SJCRH30 (cell line): ENCODE measurements at regions not wholly inside any gene's neighbourhood (a gene's known extent, or its start where the extent isn't known, plus 50 kb on each side); places are given as distances from the start of the nearest gene placed in this dataset.
A peak's percentile ranks its signal among the peaks of the same experiment; 100 is the strongest.

Experiments
- DNase-seq, 2 experiments: peaks; one replicate each; pipeline ENCODE4 v3.0.0-alpha.2; 2015 to 2020
- H3K27ac ChIP-seq: fragments of 250-450 bp; sonication (Bioruptor Pico); 2 replicates; pipeline ENCODE4 v1.5.1; 2020; ENCODE audit warnings: mild to moderate bottlenecking, moderate library complexity
- H3K27me3 ChIP-seq: fragments of 250-450 bp; sonication (Bioruptor Pico); 2 replicates; pipeline ENCODE4 v1.5.1; 2020; ENCODE audit warnings: mild to moderate bottlenecking, moderate library complexity
- H3K36me3 ChIP-seq: fragments of 250-450 bp; sonication (Bioruptor Pico); 2 replicates; pipeline ENCODE4 v1.5.1; 2020; ENCODE audit warnings: mild to moderate bottlenecking, moderate library complexity
- H3K4me1 ChIP-seq: fragments of 250-450 bp; sonication (Bioruptor Pico); 2 replicates; pipeline ENCODE4 v1.5.1; 2020; ENCODE audit warnings: mild to moderate bottlenecking, moderate library complexity
- H3K4me3 ChIP-seq: fragments of 250-450 bp; sonication (Bioruptor Pico); 2 replicates; pipeline ENCODE4 v1.5.1; 2020; ENCODE audit warnings: mild to moderate bottlenecking, moderate library complexity
- H3K9me3 ChIP-seq: fragments of 250-450 bp; sonication (Bioruptor Pico); replicated peaks from 2 replicates; pipeline ENCODE4 v1.5.1; 2020; ENCODE audit warnings: mild to moderate bottlenecking, moderate library complexity

- Histone ChIP-seq H3K4me1 (peaks cover 30% of the 10 kb centered on the region), H3K36me3 (no peaks in the 10 kb centered on the region), H3K27me3 (no peaks in the 10 kb centered on the region), H3K27ac (peak overlapping the region; percentile 90), H3K4me3 (no peak overlapping the region), H3K9me3 (no peaks in the 10 kb centered on the region; the same call in 1 of the 2 replicates)
- DNase-seq = peak; percentile 46 to 89
Observed at GRCh38 chr16:64304396-64304795, 817.5 kb downstream of the CDH11 start.

DNA sequence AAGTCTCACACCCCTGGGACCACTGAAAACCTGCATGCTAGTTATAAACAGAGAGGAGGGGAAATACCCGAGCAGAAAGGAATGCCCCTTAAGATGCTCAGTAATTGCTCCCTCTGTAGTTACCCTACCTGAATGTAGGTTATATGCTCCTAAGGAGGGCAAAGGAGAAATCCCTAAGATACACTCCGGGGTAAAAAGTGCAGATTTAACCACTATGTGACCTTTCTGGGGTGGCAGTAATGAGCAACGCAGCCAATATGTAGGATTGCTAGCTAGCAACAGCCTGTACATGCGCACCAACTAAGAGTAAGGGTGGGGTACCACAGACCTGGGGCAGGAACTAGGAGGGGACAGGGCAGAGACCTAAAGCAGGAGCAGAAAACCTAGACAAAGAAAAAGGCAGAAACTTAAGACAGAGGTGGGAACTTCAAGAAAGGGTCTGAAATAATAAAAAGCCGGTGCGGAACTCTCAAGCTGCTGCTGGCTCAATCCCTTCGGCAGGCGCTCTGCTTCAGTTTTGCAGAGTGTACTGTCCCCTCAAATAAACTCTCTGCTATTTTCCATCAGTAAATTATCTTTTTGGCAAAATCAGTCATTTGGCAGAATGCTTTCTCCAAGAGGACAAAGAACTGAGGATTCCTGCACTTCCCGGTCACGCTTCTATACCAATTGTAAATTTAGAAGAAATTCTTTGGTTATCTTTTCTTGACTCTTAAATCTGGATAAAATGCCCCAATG lies 823.8 kb downstream of the CDH11 start:
- Histone ChIP-seq H3K27me3 (no peaks in the 10 kb centered on the region), H3K9me3 (no peaks in the 10 kb centered on the region), H3K36me3 (no peaks in the 10 kb centered on the region), H3K27ac (no peak overlapping the region), H3K4me3 (no peak overlapping the region), H3K4me1 (peaks cover 3% of the 10 kb centered on the region)
- DNase-seq = no peak

DNA sequence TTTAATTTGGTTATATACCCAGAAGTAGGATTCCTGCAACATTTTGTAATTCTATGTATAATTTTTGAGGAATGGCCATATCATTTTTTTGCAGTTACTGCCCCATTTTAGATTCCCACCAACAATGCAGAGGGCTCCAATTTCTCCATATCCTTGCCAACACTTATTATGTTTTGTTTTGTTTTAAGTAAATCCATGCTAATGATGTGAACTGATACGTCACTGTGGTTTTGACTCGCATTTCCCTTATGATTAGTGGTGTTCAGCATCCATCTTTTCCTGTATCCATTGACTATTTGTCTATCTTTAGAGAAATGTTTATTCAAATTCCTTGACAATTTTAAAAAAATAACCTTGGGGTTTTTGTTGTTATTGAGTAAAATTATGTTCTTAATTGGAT lies 826.4 kb downstream of the CDH11 start:
- Histone ChIP-seq H3K27me3 (no peaks in the 10 kb centered on the region), H3K4me1 (peaks cover under 1% of the 10 kb centered on the region; the same call in 1 of the 2 replicates), H3K27ac (no peak overlapping the region), H3K4me3 (no peak overlapping the region), H3K36me3 (no peaks in the 10 kb centered on the region), H3K9me3 (no peaks in the 10 kb centered on the region)
- DNase-seq = no peak

- no peaks in the 10 kb centered on the region for H3K27me3 ChIP-seq
- no peak for DNase-seq
- no peaks in the 10 kb centered on the region for H3K9me3 ChIP-seq
- peaks cover 5% of the 10 kb centered on the region; the same call in 1 of the 2 replicates for H3K4me1 ChIP-seq
- no peak overlapping the region for H3K27ac ChIP-seq
- H3K36me3 ChIP-seq = no peaks in the 10 kb centered on the region
- no peak overlapping the region for H3K4me3 ChIP-seq
Observed at GRCh38 chr16:64292953-64293352, 828.9 kb downstream of the CDH11 start.

GRCh38 chr16:64292161-64292560 lies 829.7 kb downstream of the CDH11 start:
- Histone ChIP-seq H3K27me3 (no peaks in the 10 kb centered on the region), H3K4me1 (peaks cover 5% of the 10 kb centered on the region; the same call in 1 of the 2 replicates), H3K9me3 (no peaks in the 10 kb centered on the region), H3K36me3 (no peaks in the 10 kb centered on the region), H3K27ac (no peak overlapping the region), H3K4me3 (no peak overlapping the region)
- no peak for DNase-seq

DNA sequence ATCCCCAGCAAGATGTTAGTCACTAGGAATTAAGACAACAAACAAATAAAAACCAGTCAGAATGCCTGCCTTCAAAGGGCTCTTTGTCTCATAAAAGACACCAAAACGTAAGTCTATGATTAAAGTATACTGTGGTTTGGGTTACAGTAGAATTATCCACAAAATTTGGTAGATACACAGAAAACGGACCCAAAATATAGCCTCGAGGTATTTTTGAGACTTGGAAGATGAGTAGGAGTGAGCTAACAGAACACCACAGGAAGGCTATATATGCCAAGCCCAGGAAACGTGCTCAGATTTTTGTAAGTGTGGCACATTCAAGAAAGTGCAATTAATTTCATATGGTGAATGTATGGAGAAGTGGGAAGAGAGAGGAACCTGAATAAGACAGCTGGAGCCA lies 831.4 kb downstream of the CDH11 start:
- no peaks in the 10 kb centered on the region for H3K27me3 ChIP-seq
- H3K4me1 ChIP-seq = peaks cover 5% of the 10 kb centered on the region; the same call in 1 of the 2 replicates
- no peaks in the 10 kb centered on the region for H3K9me3 ChIP-seq
- no peaks in the 10 kb centered on the region for H3K36me3 ChIP-seq
- no peak overlapping the region for H3K27ac ChIP-seq
- no peak overlapping the region for H3K4me3 ChIP-seq
- peak in 1 of 2 experiments; percentile 31 for DNase-seq

DNA sequence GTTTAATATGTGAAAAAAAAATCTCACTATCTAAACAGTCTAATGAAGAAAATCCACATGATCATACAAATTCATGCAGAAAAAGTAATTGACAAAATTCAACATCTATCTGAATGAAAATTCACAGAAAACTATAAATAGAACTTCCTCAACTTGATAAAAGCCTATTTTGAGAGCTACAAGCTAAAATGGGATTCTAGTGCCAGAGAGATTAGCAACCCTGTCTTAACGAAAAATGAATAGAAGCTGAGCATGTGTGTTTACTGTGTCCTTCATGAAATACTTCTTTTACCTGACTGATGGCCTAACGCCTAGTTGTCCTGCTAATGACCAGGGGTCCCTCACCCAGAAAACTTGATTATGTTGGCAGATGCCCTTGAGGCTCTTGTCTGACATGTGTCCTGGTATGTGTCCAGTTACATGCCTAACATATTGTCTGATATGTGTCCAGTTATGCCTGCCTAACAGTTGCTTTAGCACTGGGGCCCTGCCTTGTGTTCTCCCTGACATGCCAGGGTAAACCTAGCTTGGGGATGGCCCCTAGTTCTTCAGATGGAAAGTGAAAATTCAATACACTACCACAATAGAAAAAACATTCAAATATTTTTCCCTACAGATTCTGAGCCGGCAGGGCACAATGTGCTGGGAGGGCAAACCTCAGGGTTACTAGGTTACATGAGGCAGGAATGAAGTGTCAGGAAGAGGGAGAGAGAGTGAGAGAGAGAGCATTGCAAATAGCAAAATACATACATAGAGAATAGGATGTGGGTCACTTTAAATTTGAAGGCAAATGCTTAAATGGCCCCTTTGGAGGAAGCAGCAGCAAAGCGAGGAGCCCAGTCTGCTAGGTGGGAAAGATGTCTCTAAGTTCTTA lies 834.0 kb downstream of the CDH11 start:
- Histone ChIP-seq H3K27me3 (no peaks in the 10 kb centered on the region), H3K27ac (no peak overlapping the region), H3K36me3 (no peaks in the 10 kb centered on the region)

DNA sequence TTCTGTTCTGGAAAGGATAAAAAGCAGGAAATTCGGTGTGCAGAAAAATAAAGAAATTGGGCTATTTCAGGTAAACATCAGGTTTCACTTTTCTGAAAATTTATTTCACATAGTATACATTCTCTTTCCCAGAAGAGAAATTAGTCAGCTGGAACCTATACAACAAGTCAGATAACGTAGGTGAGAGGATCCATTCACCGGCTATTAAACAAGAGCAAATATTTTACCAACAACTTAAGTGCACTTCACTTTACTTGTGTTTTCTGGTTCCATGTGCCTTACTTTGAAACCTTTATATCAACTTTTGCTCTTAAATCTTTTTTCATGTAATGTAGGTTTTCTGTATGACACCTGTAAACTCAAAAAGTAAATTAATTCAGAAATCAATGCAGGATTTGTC lies 839.7 kb downstream of the CDH11 start:
- DNase-seq = no peak
- Histone ChIP-seq H3K4me3 (no peak overlapping the region), H3K36me3 (no peaks in the 10 kb centered on the region), H3K9me3 (no peaks in the 10 kb centered on the region; the same call in 1 of the 2 replicates), H3K27me3 (no peaks in the 10 kb centered on the region), H3K27ac (no peak overlapping the region), H3K4me1 (no peaks in the 10 kb centered on the region)

More for the DNA sequence above, 834.0 kb downstream of the CDH11 start:
- Histone ChIP-seq H3K4me1 (peaks cover 5% of the 10 kb centered on the region; the same call in 1 of the 2 replicates), H3K9me3 (no peaks in the 10 kb centered on the region; the same call in 1 of the 2 replicates), H3K4me3 (no peak overlapping the region)
- no peak for DNase-seq

DNA sequence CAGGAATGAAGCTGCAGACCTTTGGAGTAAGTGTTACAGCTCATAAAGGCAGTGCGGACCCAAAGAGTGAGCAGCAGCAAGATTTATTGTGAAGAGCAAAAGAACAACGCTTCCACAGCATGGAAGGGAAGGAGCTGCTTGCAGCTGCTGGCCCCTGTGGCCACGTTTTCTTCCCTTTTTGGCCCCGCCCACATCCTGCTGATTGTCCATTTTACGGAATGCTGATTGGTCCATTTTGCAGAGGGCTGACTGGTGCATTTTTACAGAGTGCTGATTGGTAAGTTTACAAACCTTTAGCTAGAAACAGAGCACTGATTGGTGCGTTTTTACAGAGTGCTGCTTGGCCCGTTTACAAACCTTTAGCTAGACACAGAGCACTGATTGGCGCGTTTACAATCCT lies 841.5 kb downstream of the CDH11 start:
- H3K27me3 ChIP-seq = no peaks in the 10 kb centered on the region
- H3K4me1 ChIP-seq = no peaks in the 10 kb centered on the region
- H3K9me3 ChIP-seq = no peaks in the 10 kb centered on the region; the same call in 1 of the 2 replicates
- no peak for DNase-seq
- H3K4me3 ChIP-seq = no peak overlapping the region
- H3K27ac ChIP-seq = no peak overlapping the region
- no peaks in the 10 kb centered on the region for H3K36me3 ChIP-seq

DNA sequence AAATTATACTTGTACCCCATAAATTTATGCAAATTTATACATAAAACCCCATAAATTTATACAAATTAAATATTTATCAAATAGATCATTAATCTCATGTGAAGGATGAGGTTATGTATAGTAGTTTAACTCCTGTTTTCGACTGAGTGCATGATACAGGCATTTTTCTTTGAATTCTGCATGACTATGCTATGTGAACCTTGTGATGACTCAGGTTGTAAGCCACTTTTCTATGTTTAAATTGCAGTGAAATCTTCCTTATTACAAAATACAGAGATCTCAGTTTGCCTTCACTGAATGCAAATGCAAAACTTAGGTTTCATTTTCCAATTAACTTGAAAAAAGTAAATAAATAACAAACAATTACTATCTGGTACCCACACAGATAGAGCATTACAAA lies 843.7 kb downstream of the CDH11 start:
- DNase-seq = no peak

DNA sequence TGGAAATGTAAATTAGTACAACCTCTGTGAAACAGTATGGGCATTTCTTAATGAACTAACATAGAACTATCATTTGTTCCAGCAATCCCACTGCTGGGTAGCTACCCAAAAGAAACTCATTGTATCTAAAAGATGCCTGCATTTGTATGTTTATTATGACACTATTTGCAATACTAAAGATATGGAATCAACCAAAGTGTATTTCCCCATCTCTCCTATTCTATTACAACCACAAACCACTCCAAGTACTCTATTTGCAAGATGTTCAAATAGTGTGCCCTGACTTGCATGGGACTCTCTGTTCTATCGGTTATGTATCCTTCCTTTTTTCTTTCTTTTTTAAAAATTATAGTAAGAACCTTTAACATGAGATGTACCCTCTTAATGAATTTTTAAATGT lies 845.2 kb downstream of the CDH11 start:
- H3K27me3 ChIP-seq = no peaks in the 10 kb centered on the region
- H3K4me1 ChIP-seq = no peaks in the 10 kb centered on the region
- no peak for DNase-seq

More for the DNA sequence above, 843.7 kb downstream of the CDH11 start:
- no peak overlapping the region for H3K27ac ChIP-seq
- no peaks in the 10 kb centered on the region for H3K27me3 ChIP-seq
- H3K9me3 ChIP-seq = no peaks in the 10 kb centered on the region
- H3K4me3 ChIP-seq = no peak overlapping the region
- no peaks in the 10 kb centered on the region for H3K4me1 ChIP-seq
- H3K36me3 ChIP-seq = no peaks in the 10 kb centered on the region

GRCh38 chr16:64272028-64272427 lies 849.8 kb downstream of the CDH11 start:
- Histone ChIP-seq H3K27me3 (no peaks in the 10 kb centered on the region), H3K27ac (no peak overlapping the region), H3K4me3 (no peak overlapping the region), H3K4me1 (peaks cover 2% of the 10 kb centered on the region; the same call in 1 of the 2 replicates), H3K9me3 (peaks cover 6% of the 10 kb centered on the region; the same call in 1 of the 2 replicates), H3K36me3 (no peaks in the 10 kb centered on the region)
- no peak for DNase-seq

More for the DNA sequence above, 845.2 kb downstream of the CDH11 start:
- Histone ChIP-seq H3K4me3 (no peak overlapping the region), H3K9me3 (no peaks in the 10 kb centered on the region), H3K27ac (no peak overlapping the region), H3K36me3 (no peaks in the 10 kb centered on the region)

GRCh38 chr16:64269756-64270155 lies 852.1 kb downstream of the CDH11 start:
- H3K4me1 ChIP-seq = peaks cover 6% of the 10 kb centered on the region
- DNase-seq = peak; percentile 28 to 37
- H3K27ac ChIP-seq = no peak overlapping the region; the same call in 1 of the 2 replicates
- H3K27me3 ChIP-seq = no peaks in the 10 kb centered on the region
- peaks cover 6% of the 10 kb centered on the region; the same call in 1 of the 2 replicates for H3K9me3 ChIP-seq
- H3K4me3 ChIP-seq = no peak overlapping the region
- no peaks in the 10 kb centered on the region for H3K36me3 ChIP-seq

- Histone ChIP-seq H3K27me3 (no peaks in the 10 kb centered on the region), H3K4me1 (peaks cover 6% of the 10 kb centered on the region), H3K9me3 (peaks cover 2% of the 10 kb centered on the region; the same call in 1 of the 2 replicates), H3K27ac (no peak overlapping the region), H3K4me3 (no peak overlapping the region), H3K36me3 (no peaks in the 10 kb centered on the region)
- no peak for DNase-seq
Observed at GRCh38 chr16:64265756-64266155, 856.1 kb downstream of the CDH11 start.
